Activated naive CD4-positive, alpha-beta T cell treated with anti-CD3 and anti-CD28 coated beads for 36 hours (primary cell): ENCODE measurements at regions not wholly inside any gene's neighbourhood (a gene's known extent, or its start where the extent isn't known, plus 50 kb on each side); places are given as distances from the start of the nearest gene placed in this dataset.
"Not testable (repeated sequence)": the region's sequence is repeated elsewhere in the genome, so short reads cannot be mapped to it uniquely, and the experiment has no call there.

ENCODE experiments used
- CTCF ChIA-PET: fragments of 350-600 bp; sonication (Branson Sonifier 250); formaldehyde crosslinking; loops from one replicate; lab custom pipeline; 2021; ENCODE audit warnings: antibody characterized with exemption; lab: Charles Lee
- DNase-seq: peaks from one replicate; pipeline ENCODE4 v3.0.0-alpha.2; 2020
- H3K27ac Mint-ChIP-seq: one replicate; pipeline ENCODE4 v1.8.0; 2021; ENCODE audit warnings: mild to moderate bottlenecking, mixed read lengths
- H3K27me3 Mint-ChIP-seq: one replicate; pipeline ENCODE4 v1.8.0; 2021; ENCODE audit warnings: low read depth, mixed read lengths
- H3K36me3 Mint-ChIP-seq: one replicate; pipeline ENCODE4 v1.8.0; 2021; ENCODE audit warnings: low read depth, mixed read lengths
- H3K4me1 Mint-ChIP-seq: one replicate; pipeline ENCODE4 v1.8.0; 2021; ENCODE audit warnings: low read depth, mixed read lengths
- H3K4me3 Mint-ChIP-seq: one replicate; pipeline ENCODE4 v1.8.0; 2021; ENCODE audit warnings: mild to moderate bottlenecking, moderate library complexity, mixed read lengths
- H3K9me3 Mint-ChIP-seq: one replicate; pipeline ENCODE4 v1.8.0; 2021; ENCODE audit warnings: mixed read lengths
- intact Hi-C: fragments of 100-400 bp; cut with micrococcal nuclease; formaldehyde crosslinking; loops from one replicate; pipeline ENCODE4 v1.15.1; 2023

GRCh38 chr1:106296431-106296830, 760.0 kb upstream of the PRMT6 start:
- CTCF ChIA-PET: interaction anchor here (0.7 kb wide), 1 partner anchor 879 kb away, joined by 3 read pairs; no protein-coding TSS in a partner anchor
- Mint-ChIP-seq H3K9me3 (peaks cover 1% of the 10 kb centered on the region), H3K36me3 (no peaks in the 10 kb centered on the region)

DNA sequence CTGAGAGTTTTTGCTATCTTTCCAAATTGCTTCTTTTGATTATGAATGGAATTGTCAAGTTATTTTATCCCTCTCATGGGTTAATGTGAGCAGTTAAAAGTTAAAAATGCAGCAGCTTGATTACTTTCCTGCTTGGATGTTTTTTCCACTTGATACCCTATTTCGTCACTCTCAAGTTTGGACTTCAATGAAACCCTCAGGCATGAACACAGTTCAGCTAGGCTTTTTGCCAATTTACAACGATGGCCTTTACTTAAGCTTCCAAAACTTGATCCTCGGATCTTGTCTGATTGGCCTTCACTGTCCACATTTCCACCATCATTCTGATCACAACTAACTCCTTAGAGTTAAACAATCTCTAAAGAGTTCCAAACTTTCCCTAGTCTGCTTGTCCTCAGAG, 752.4 kb upstream of the PRMT6 start:
- H3K27ac Mint-ChIP-seq: no peak overlapping the region
- CTCF ChIA-PET: no interaction called here
- no peaks in the 10 kb centered on the region for H3K4me1 Mint-ChIP-seq
- DNase-seq: no peak
- intact Hi-C loops: no loop called here
- no peaks in the 10 kb centered on the region for H3K27me3 Mint-ChIP-seq
- no peak overlapping the region for H3K4me3 Mint-ChIP-seq
- H3K36me3 Mint-ChIP-seq: no peaks in the 10 kb centered on the region
- peaks cover 15% of the 10 kb centered on the region for H3K9me3 Mint-ChIP-seq

More at GRCh38 chr1:106296431-106296830, 760.0 kb upstream of the PRMT6 start:
- no peak overlapping the region for H3K27ac Mint-ChIP-seq
- no peaks in the 10 kb centered on the region for H3K4me1 Mint-ChIP-seq
- intact Hi-C loops: no loop called here
- H3K4me3 Mint-ChIP-seq: no peak overlapping the region
- DNase-seq: no peak
- H3K27me3 Mint-ChIP-seq: no peaks in the 10 kb centered on the region

DNA sequence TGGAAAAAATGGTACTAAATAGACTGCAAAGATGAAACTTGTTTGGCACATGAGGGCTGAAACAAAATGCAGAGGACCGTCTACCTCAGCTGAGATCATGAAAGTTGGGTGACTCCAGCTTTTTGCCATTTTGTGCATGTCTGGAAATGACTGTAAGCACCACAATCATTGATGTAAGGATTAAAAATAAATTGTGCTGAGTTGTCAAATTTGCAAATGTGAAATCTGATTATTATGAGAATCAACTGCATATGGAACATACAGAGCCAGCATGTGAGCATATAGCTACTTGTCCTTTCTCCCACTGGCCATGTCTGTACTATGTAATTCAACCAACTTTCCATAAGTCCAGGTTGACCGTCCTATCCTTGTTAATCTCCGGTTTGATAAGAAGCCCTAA, 736.9 kb upstream of the PRMT6 start:
- no peaks in the 10 kb centered on the region for H3K27me3 Mint-ChIP-seq
- H3K27ac Mint-ChIP-seq: no peak overlapping the region
- CTCF ChIA-PET: no interaction called here
- no peaks in the 10 kb centered on the region for H3K36me3 Mint-ChIP-seq
- no peak for DNase-seq
- H3K4me1 Mint-ChIP-seq: no peaks in the 10 kb centered on the region
- H3K4me3 Mint-ChIP-seq: no peak overlapping the region
- peaks cover 8% of the 10 kb centered on the region for H3K9me3 Mint-ChIP-seq
- intact Hi-C loops: no loop called here

GRCh38 chr1:106325600-106325999, 730.9 kb upstream of the PRMT6 start:
- DNase-seq: no peak
- no peak overlapping the region for H3K4me3 Mint-ChIP-seq
- no peaks in the 10 kb centered on the region for H3K36me3 Mint-ChIP-seq
- H3K4me1 Mint-ChIP-seq: no peaks in the 10 kb centered on the region
- intact Hi-C loops: no loop called here
- no peaks in the 10 kb centered on the region for H3K27me3 Mint-ChIP-seq
- CTCF ChIA-PET: no interaction called here
- H3K9me3 Mint-ChIP-seq: peaks cover 4% of the 10 kb centered on the region
- no peak overlapping the region for H3K27ac Mint-ChIP-seq

DNA sequence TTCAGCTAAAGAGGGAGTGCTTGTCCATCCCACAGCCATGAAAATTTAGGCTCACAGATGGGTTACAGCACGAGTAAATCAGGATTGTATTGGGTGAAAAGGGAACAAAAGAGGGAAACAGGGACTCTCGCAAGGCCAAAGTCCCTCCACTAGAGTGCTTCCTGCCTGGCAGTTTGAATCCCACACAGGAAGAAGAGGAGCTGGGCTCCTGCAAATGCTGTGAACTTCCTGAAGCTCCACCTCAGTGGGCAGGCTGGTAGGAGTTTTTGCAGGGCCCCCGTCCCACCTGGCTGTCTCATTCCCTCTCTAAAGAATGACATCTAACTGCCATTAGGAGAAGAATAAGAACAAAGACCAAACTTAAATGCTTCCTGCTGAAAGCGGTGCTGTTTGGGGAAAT, 712.0 kb upstream of the PRMT6 start:
- peaks cover 9% of the 10 kb centered on the region for H3K9me3 Mint-ChIP-seq
- no peak for DNase-seq
- H3K27ac Mint-ChIP-seq: no peak overlapping the region
- intact Hi-C loops: no loop called here
- H3K36me3 Mint-ChIP-seq: no peaks in the 10 kb centered on the region
- no peaks in the 10 kb centered on the region for H3K27me3 Mint-ChIP-seq
- CTCF ChIA-PET: no interaction called here
- H3K4me1 Mint-ChIP-seq: no peaks in the 10 kb centered on the region
- H3K4me3 Mint-ChIP-seq: no peak overlapping the region

GRCh38 chr1:106360252-106360651, 696.2 kb upstream of the PRMT6 start:
- intact Hi-C loops: no loop called here
- no peaks in the 10 kb centered on the region for H3K36me3 Mint-ChIP-seq
- DNase-seq: no peak
- CTCF ChIA-PET: no interaction called here
- no peak overlapping the region for H3K4me3 Mint-ChIP-seq
- no peaks in the 10 kb centered on the region for H3K4me1 Mint-ChIP-seq
- peaks cover 31% of the 10 kb centered on the region for H3K9me3 Mint-ChIP-seq
- no peak overlapping the region for H3K27ac Mint-ChIP-seq
- H3K27me3 Mint-ChIP-seq: no peaks in the 10 kb centered on the region

- Mint-ChIP-seq H3K4me1 (no peaks in the 10 kb centered on the region), H3K36me3 (no peaks in the 10 kb centered on the region), H3K27ac (no peak overlapping the region), H3K27me3 (no peaks in the 10 kb centered on the region), H3K9me3 (peaks cover 5% of the 10 kb centered on the region), H3K4me3 (no peak overlapping the region)
- no peak for DNase-seq
- CTCF ChIA-PET: no interaction called here
- intact Hi-C loops: no loop called here
These were observed 689.7 kb upstream of the PRMT6 start for GRCh38 chr1:106366627-106367319.

GRCh38 chr1:106378261-106378660, 678.2 kb upstream of the PRMT6 start:
- H3K9me3 Mint-ChIP-seq: peaks cover 8% of the 10 kb centered on the region
- no peaks in the 10 kb centered on the region for H3K4me1 Mint-ChIP-seq
- DNase-seq: no peak
- CTCF ChIA-PET: no interaction called here
- no peaks in the 10 kb centered on the region for H3K27me3 Mint-ChIP-seq
- H3K36me3 Mint-ChIP-seq: no peaks in the 10 kb centered on the region
- no peak overlapping the region for H3K4me3 Mint-ChIP-seq
- intact Hi-C loops: no loop called here
- no peak overlapping the region for H3K27ac Mint-ChIP-seq

DNA sequence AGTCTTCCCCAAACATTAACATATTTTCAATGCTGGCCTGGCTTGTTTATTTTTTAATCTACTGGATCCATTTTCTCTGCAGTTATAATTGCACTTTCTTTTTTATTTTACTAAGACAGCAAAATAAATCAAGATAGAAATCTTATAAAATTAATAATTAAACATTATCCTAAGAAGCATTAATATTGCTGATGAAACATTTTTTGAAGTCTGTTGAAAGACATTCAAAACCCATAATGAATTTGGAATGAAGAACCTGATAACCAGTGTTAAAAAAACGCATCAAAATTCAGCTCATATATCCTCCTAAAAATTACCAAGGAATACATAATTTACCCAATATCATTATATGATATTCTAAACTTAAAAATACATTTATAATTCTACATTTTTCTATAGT, 675.7 kb upstream of the PRMT6 start:
- peaks cover under 1% of the 10 kb centered on the region for H3K9me3 Mint-ChIP-seq
- no peak for DNase-seq
- no peak overlapping the region for H3K4me3 Mint-ChIP-seq
- H3K27me3 Mint-ChIP-seq: no peaks in the 10 kb centered on the region
- intact Hi-C loops: no loop called here
- CTCF ChIA-PET: no interaction called here
- no peaks in the 10 kb centered on the region for H3K36me3 Mint-ChIP-seq
- no peak overlapping the region for H3K27ac Mint-ChIP-seq
- no peaks in the 10 kb centered on the region for H3K4me1 Mint-ChIP-seq

DNA sequence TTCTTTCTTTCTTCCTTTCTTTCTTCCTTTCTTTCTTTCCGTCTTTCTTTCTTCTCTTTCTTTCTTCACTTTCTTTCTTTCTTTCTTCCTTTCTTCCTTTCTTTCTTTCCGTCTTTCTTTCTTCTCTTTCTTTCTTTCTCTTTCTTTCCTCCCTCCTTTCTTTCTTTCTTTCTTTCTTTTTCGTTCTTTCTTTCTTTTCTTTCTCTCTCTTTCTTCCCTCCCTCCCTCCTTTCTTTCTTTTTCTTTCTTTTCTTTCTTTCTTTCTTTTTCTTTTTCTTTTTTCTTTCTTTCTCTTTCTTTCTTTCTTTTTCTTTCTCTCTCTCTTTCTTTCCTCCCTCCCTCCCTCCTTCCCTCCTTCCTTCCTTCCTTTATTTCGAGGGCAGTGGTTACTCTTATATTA, 667.3 kb upstream of the PRMT6 start:
- DNase-seq, H3K27ac Mint-ChIP-seq, H3K4me3 Mint-ChIP-seq, H3K27me3 Mint-ChIP-seq, H3K36me3 Mint-ChIP-seq, intact Hi-C loops, H3K9me3 Mint-ChIP-seq, CTCF ChIA-PET, H3K4me1 Mint-ChIP-seq: not testable (repeated sequence)

DNA sequence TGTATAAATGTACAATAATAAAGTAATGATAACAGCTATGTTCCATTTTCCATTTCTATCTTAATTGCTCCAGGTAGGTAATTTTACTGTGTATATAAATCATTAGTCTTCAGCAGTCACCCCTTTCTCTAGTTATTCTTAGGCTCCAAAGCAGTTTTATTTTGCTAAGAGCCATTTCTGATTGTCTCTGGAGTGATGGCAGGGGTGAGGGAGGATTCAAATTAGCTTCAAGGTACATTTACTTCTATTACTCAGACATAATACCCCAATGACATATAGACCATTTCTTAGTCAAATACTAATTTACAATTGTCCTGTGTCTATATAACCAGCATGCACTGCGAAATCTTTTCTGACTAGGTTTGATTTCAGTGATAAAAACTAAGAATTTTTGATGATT, 663.4 kb upstream of the PRMT6 start:
- H3K27ac Mint-ChIP-seq: no peak overlapping the region
- no peak for DNase-seq
- no peaks in the 10 kb centered on the region for H3K4me1 Mint-ChIP-seq
- H3K9me3 Mint-ChIP-seq: peaks cover 8% of the 10 kb centered on the region
- no peaks in the 10 kb centered on the region for H3K27me3 Mint-ChIP-seq
- CTCF ChIA-PET: no interaction called here
- no peaks in the 10 kb centered on the region for H3K36me3 Mint-ChIP-seq
- intact Hi-C loops: no loop called here
- H3K4me3 Mint-ChIP-seq: no peak overlapping the region

DNA sequence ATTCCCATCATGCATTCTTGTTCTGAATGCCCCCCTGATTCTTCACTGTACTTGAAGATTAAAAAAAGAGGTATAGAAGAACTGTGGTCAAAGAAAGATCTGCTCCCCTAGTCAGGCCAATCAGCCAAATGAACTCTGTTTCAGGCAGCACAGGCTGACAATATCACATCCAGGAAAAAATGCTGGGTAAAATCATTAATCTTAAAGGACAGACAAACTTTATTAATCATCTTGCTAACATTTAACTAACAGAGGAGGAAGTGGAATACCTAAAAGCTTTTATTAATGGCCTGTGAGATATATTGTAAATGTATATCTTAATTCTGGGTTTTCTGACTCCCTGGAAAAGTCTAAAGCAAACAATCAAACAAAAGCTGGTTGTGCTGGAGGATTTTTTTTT, 660.5 kb upstream of the PRMT6 start:
- no peak overlapping the region for H3K27ac Mint-ChIP-seq
- intact Hi-C loops: no loop called here

GRCh38 chr1:106398391-106398790, 658.1 kb upstream of the PRMT6 start:
- no peak overlapping the region for H3K4me3 Mint-ChIP-seq
- peaks cover 4% of the 10 kb centered on the region for H3K9me3 Mint-ChIP-seq
- no peaks in the 10 kb centered on the region for H3K4me1 Mint-ChIP-seq
- intact Hi-C loops: no loop called here
- no peaks in the 10 kb centered on the region for H3K27me3 Mint-ChIP-seq
- no peak for DNase-seq
- CTCF ChIA-PET: no interaction called here
- no peak overlapping the region for H3K27ac Mint-ChIP-seq
- H3K36me3 Mint-ChIP-seq: no peaks in the 10 kb centered on the region

More for the DNA sequence above, 660.5 kb upstream of the PRMT6 start:
- Mint-ChIP-seq H3K4me3 (no peak overlapping the region), H3K4me1 (no peaks in the 10 kb centered on the region), H3K9me3 (peaks cover 4% of the 10 kb centered on the region), H3K36me3 (no peaks in the 10 kb centered on the region), H3K27me3 (no peaks in the 10 kb centered on the region)
- CTCF ChIA-PET: no interaction called here
- no peak for DNase-seq
